Keratinocyte (primary cell): ENCODE measurements at regions not wholly inside any gene's neighbourhood (a gene's known extent, or its start where the extent isn't known, plus 50 kb on each side); places are given as distances from the start of the nearest gene placed in this dataset.

Source experiments
- CTCF ChIP-seq, 3 experiments: IDR thresholded peaks in 1 of 3; conservative IDR thresholded peaks in 1 of 3; optimal IDR thresholded peaks in 1 of 3; 2 replicates in 2 of 3; 3 replicates in 1 of 3; pipeline versions ENCODE3 to v1.5.1; 2011; ENCODE audit warnings: low read length in 3 of 3, mild to moderate bottlenecking in 3 of 3, moderate library complexity in 2 of 3, control low read depth in 1 of 3, inconsistent platforms in 1 of 3; ENCODE audit not compliant: insufficient read depth in 2 of 3; ENCODE audit errors: extremely low read depth in 1 of 3
- EZH2 ChIP-seq: IDR thresholded peaks from one replicate; pipeline ENCODE4 v1.6.1; 2012; ENCODE audit warnings: inconsistent platforms, mild to moderate bottlenecking, low read length, moderate library complexity

DNA sequence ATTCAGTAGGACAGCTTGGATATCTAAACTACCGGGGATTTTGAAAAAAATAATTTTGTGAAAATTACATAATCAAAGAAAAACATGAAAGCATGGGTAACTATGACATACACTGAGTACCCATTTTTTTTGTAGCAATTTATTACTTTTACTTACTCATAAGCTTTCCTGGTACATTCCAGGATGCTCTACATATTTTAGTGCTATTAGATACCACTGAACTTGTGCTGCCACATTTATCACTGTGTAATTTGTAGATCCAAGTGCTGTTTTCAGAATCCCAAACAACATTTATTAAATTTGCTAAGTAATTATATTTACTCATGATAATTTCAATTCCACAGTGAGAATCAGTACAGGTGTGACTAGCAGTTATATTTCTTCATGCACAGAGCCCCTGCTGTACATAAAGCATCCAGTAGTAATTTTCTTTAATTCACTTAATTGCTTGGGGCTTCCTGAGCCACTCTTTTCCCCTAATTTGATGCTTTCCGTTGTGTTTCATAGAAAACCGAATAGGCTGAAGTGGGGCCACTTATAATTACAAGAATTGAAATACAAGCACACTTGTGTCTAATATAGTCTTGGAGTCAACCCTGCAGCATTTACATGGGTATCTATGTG, 2254.4 kb downstream of the ARAP2 start:
- no peak for TF ChIP-seq CTCF (optimal IDR thresholded peaks at IDR 0.05 in 1 of 3, IDR thresholded peaks at IDR 0.05 in 1 of 3, conservative IDR thresholded peaks at IDR 0.05 in 1 of 3; ENCODE audit: extremely low read depth in 1 of 3, insufficient read depth in 2 of 3, low read length in 3 of 3)
- no peak for TF ChIP-seq EZH2
